ENCODE measurements at regions not wholly inside any gene's neighbourhood (a gene's known extent, or its start where the extent isn't known, plus 50 kb on each side); places are given as distances from the start of the nearest gene placed in this dataset.

DNA sequence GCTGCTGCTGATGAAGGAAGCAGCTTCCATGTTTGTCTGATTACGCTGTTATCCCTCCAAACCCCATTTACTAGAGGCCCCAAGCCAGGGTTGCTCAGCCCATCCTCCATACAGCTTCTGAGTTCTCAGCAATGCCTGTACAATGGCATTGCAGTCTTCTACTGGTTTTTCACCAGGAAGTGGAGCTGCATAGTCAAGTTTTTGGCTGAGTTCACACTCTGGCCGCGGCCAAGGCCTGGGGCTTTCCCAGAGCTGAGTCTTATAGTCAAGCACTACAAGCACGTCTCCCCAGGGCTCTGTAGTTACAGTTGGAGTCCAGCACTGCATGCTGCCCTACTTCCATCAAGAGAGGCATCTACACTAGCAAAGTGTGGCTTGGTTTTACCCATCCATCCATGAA is 182.5 kb downstream of the POU4F1 start:
- POLR2A ChIA-PET: no interaction called here
- Histone ChIP-seq H3K36me3 (ENCODE audit: control insufficient read depth in 2 of 2, extremely low read depth in 1 of 2, insufficient read depth in 2 of 2, low read length in 2 of 2) (no peaks in the 10 kb centered on the region), H3K9ac (replicated peaks; ENCODE audit: extremely low read depth, insufficient read depth, low read length) (no peak overlapping the region), H2AFZ (ENCODE audit: low read depth, low read length) (no peak overlapping the region), H3K4me2 (ENCODE audit: insufficient read depth, low read length) (no peak overlapping the region), H3K4me1 (ENCODE audit: control insufficient read depth, extremely low read depth, insufficient read depth, low read length) (no peaks in the 10 kb centered on the region), H3K9me3 (replicated peaks; ENCODE audit: control insufficient read depth, insufficient read depth, low read length) (no peaks in the 10 kb centered on the region), H3K4me3 (replicated peaks in 1 of 3; ENCODE audit: insufficient read depth in 1 of 3, low read depth in 1 of 3, low read length in 3 of 3) (no peak overlapping the region), H3K79me2 (ENCODE audit: control insufficient read depth, insufficient read depth, low read length) (no peaks in the 10 kb centered on the region), H3K9me1 (replicated peaks; ENCODE audit: control insufficient read depth, extremely low read depth, insufficient read depth, low read length) (no peaks in the 10 kb centered on the region), H4K20me1 (replicated peaks; ENCODE audit: control insufficient read depth, extremely low read depth, insufficient read depth, low read length) (no peaks in the 10 kb centered on the region), H3K27ac (ENCODE audit: insufficient read depth, low read depth, low read length) (no peak overlapping the region), H3K27me3 (ENCODE audit: control insufficient read depth in 2 of 2, insufficient read depth in 2 of 2, low read length in 2 of 2) (no peaks in the 10 kb centered on the region)
- intact Hi-C loops (cut with micrococcal nuclease) (no loop called here), dilution Hi-C loops (cut with MboI; ENCODE audit: extremely low pct_ligation_motif_present, low sequenced_read_pairs) (no loop called here)
- FAIRE-seq (no peak), DNase-seq (ENCODE audit: low read depth, low spot score) (no peak)
- no peak for TF ChIP-seq POLR2AphosphoS5 (IDR thresholded peaks at IDR 0.05; ENCODE audit: insufficient read depth, low read depth, low read length)
- no peak for TF ChIP-seq MYC (IDR thresholded peaks at IDR 0.05; ENCODE audit: low read depth, low read length)
- CTCF ChIA-PET: interaction anchor here (1.4 kb wide), 1 partner anchor 10 kb away, joined by 3 read pairs; no protein-coding TSS in a partner anchor
- BruUV-seq (replicated peaks): no TSS peak

DNA sequence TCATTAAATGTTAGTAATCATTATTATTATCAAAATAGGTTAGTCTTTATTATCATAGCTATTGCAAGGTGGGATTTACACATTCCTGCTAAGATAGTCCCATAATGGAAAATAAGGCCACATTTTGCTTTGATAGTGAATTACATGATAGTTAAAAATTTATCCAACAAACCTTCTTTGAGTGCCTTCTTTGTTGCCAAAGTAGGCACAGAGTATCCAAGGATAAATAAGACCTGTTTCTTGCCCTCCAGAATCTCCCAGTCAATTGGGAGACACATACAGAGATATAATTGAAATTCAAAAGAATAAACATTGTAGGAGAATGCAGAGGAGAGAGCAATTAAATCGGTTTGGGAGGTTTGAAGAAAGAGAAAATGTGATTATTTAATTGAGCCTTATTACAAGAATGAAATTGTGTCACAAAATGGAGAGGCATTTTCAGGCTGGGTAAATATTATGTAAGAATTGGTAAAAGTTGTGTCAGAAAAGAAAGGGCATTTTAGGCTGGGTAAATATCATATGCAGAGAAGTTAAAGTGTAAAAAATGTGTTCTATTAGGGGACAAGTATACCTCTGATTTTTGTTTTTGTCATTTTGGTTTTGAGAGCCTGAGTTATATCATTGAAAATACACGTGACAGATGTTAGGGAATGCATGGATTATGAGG is 189.3 kb downstream of the POU4F1 start:
- dilution Hi-C loops (cut with MboI; ENCODE audit: extremely low pct_ligation_motif_present, low sequenced_read_pairs) (no loop called here), intact Hi-C loops (cut with micrococcal nuclease) (no loop called here)
- no peaks in the 10 kb centered on the region for H3K36me3 ChIP-seq (ENCODE audit: control insufficient read depth in 2 of 2, extremely low read depth in 1 of 2, insufficient read depth in 2 of 2, low read length in 2 of 2)
- no peak overlapping the region for H3K9ac ChIP-seq (replicated peaks; ENCODE audit: extremely low read depth, insufficient read depth, low read length)
- no peak overlapping the region for H3K27ac ChIP-seq (ENCODE audit: insufficient read depth, low read depth, low read length)
- ChIA-PET POLR2A (no interaction called here), CTCF (no interaction called here)
- TF ChIP-seq MYC (IDR thresholded peaks at IDR 0.05; ENCODE audit: low read depth, low read length): no peak
- TF ChIP-seq GATA2 (IDR thresholded peaks at IDR 0.05; ENCODE audit: insufficient read depth, insufficient read length, low read depth, low read length): no peak
- no peak for TF ChIP-seq POLR2A (IDR thresholded peaks at IDR 0.05; ENCODE audit: low read depth, low read length)
- TF ChIP-seq, protein P1, sequence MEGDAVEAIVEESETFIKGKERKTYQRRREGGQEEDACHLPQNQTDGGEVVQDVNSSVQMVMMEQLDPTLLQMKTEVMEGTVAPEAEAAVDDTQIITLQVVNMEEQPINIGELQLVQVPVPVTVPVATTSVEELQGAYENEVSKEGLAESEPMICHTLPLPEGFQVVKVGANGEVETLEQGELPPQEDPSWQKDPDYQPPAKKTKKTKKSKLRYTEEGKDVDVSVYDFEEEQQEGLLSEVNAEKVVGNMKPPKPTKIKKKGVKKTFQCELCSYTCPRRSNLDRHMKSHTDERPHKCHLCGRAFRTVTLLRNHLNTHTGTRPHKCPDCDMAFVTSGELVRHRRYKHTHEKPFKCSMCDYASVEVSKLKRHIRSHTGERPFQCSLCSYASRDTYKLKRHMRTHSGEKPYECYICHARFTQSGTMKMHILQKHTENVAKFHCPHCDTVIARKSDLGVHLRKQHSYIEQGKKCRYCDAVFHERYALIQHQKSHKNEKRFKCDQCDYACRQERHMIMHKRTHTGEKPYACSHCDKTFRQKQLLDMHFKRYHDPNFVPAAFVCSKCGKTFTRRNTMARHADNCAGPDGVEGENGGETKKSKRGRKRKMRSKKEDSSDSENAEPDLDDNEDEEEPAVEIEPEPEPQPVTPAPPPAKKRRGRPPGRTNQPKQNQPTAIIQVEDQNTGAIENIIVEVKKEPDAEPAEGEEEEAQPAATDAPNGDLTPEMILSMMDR (IDR thresholded peaks at IDR 0.05; ENCODE audit: extremely low read depth in 1 of 2, insufficient read depth in 1 of 2, low read depth in 1 of 2, low read length in 2 of 2): no peak
- no peak for TF ChIP-seq POLR2AphosphoS5 (IDR thresholded peaks at IDR 0.05; ENCODE audit: insufficient read depth, low read depth, low read length)
- TF ChIP-seq FOS (IDR thresholded peaks at IDR 0.05; ENCODE audit: borderline replicate concordance, insufficient read depth, low read length): no peak
- TF ChIP-seq JUN (IDR thresholded peaks at IDR 0.05; ENCODE audit: borderline replicate concordance, insufficient read depth, insufficient read length, low read depth): no peak
- TF ChIP-seq, protein P2, sequence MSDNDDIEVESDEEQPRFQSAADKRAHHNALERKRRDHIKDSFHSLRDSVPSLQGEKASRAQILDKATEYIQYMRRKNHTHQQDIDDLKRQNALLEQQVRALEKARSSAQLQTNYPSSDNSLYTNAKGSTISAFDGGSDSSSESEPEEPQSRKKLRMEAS (IDR thresholded peaks at IDR 0.05; ENCODE audit: insufficient read depth, insufficient read length): no peak
- TF ChIP-seq EZH2 (IDR thresholded peaks at IDR 0.05; ENCODE audit: borderline replicate concordance, low read depth, low read length, severe bottlenecking): no peak
- FAIRE-seq (no peak), DNase-seq (ENCODE audit: low read depth, low spot score) (no peak)
- no peaks in the 10 kb centered on the region for H3K4me1 ChIP-seq (ENCODE audit: control insufficient read depth, extremely low read depth, insufficient read depth, low read length)
- BruUV-seq (replicated peaks): no TSS peak
- H2AFZ ChIP-seq (ENCODE audit: low read depth, low read length): no peak overlapping the region
- no peaks in the 10 kb centered on the region for H3K9me3 ChIP-seq (replicated peaks; ENCODE audit: control insufficient read depth, insufficient read depth, low read length)
- no peaks in the 10 kb centered on the region for H4K20me1 ChIP-seq (replicated peaks; ENCODE audit: control insufficient read depth, extremely low read depth, insufficient read depth, low read length)
- H3K4me2 ChIP-seq (ENCODE audit: insufficient read depth, low read length): no peak overlapping the region
- H3K4me3 ChIP-seq (replicated peaks in 1 of 3; ENCODE audit: insufficient read depth in 1 of 3, low read depth in 1 of 3, low read length in 3 of 3): no peak overlapping the region
- H3K79me2 ChIP-seq (ENCODE audit: control insufficient read depth, insufficient read depth, low read length): no peaks in the 10 kb centered on the region
- H3K27me3 ChIP-seq (ENCODE audit: control insufficient read depth in 2 of 2, insufficient read depth in 2 of 2, low read length in 2 of 2): no peaks in the 10 kb centered on the region
- H3K9me1 ChIP-seq (replicated peaks; ENCODE audit: control insufficient read depth, extremely low read depth, insufficient read depth, low read length): no peaks in the 10 kb centered on the region
